Caco-2 (cell line): ENCODE measurements at regions not wholly inside any gene's neighbourhood (a gene's known extent, or its start where the extent isn't known, plus 50 kb on each side); places are given as distances from the start of the nearest gene placed in this dataset.
A peak's percentile ranks its signal among the peaks of the same experiment; 100 is the strongest.

Source experiments
- BruUV-seq: library from RNA; stranded (reverse); fragments of 400-500 nt; replicated peaks from 2 replicates; lab custom pipeline; 2021; lab: Mats Ljungman, UMichigan
- CTCF ChIA-PET: fragments of 300-600 bp; sonication (Branson Sonifier 250); formaldehyde crosslinking; loops from one replicate; lab custom pipeline; 2022; ENCODE audit warnings: antibody characterized with exemption; lab: Charles Lee
- POLR2A ChIA-PET: fragments of 300-600 bp; sonication (Branson Sonifier 250); formaldehyde crosslinking; loops from one replicate; lab custom pipeline; 2022; ENCODE audit warnings: antibody characterized with exemption; lab: Charles Lee
- DNase-seq, 2 experiments: peaks; one replicate each; pipeline versions ENCODE4 v3.0.0 to v3.0.0-alpha.2; 2020 to 2022
- H3K27me3 ChIP-seq: replicated peaks from 2 replicates; pipeline ENCODE4 v1.6.0; 2011; ENCODE audit warnings: low read length; ENCODE audit not compliant: control insufficient read depth, insufficient read depth
- H3K36me3 ChIP-seq: 2 replicates; pipeline ENCODE4 v1.5.1; 2011; ENCODE audit warnings: low read length; ENCODE audit not compliant: control insufficient read depth, insufficient read depth
- H3K4me1 ChIP-seq: fragments of 250-450 bp; sonication (Bioruptor Pico); 2 replicates; pipeline ENCODE4 v1.5.1; 2020; ENCODE audit warnings: mild to moderate bottlenecking
- H3K4me3 ChIP-seq: 2 replicates; pipeline ENCODE4 v1.5.1; 2011; ENCODE audit warnings: low read depth, mild to moderate bottlenecking, control low read depth, low read length
- H3K9me3 ChIP-seq: fragments of 250-450 bp; sonication (Bioruptor Pico); 2 replicates; pipeline ENCODE4 v1.5.1; 2020; ENCODE audit warnings: mild to moderate bottlenecking, moderate library complexity
- H3K27ac Mint-ChIP-seq: one replicate; pipeline ENCODE4 v1.8.0; 2022; ENCODE audit warnings: mixed read lengths; ENCODE audit not compliant: unreplicated experiment
- H3K27me3 Mint-ChIP-seq: one replicate; pipeline ENCODE4 v1.8.0; 2022; ENCODE audit warnings: mixed read lengths; ENCODE audit not compliant: insufficient read depth, unreplicated experiment
- H3K36me3 Mint-ChIP-seq: one replicate; pipeline ENCODE4 v1.8.0; 2022; ENCODE audit warnings: mild to moderate bottlenecking, mixed read lengths; ENCODE audit not compliant: insufficient read depth, unreplicated experiment
- H3K4me1 Mint-ChIP-seq: one replicate; pipeline ENCODE4 v1.8.0; 2022; ENCODE audit warnings: low read depth, mixed read lengths; ENCODE audit not compliant: unreplicated experiment
- H3K4me3 Mint-ChIP-seq: one replicate; pipeline ENCODE4 v1.8.0; 2022; ENCODE audit warnings: mild to moderate bottlenecking, moderate library complexity, mixed read lengths; ENCODE audit not compliant: unreplicated experiment
- H3K9me3 Mint-ChIP-seq: one replicate; pipeline ENCODE4 v1.8.0; 2022; ENCODE audit warnings: mixed read lengths; ENCODE audit not compliant: unreplicated experiment
- intact Hi-C: fragments of 100-400 bp; cut with micrococcal nuclease; formaldehyde crosslinking; loops from one replicate; pipeline ENCODE4 v1.10.0; 2022; ENCODE audit not compliant: unreplicated experiment
- TF ChIP-seq, protein P1 (sequence below), 2 experiments: fragments of 200-600 bp in 1 of 2; IDR thresholded peaks; 1 replicate in 1 of 2; 2 replicates in 1 of 2; pipeline versions ENCODE4 v1.5.1 to v1.8.0; 2011 to 2022; ENCODE audit warnings: antibody characterized with exemption in 1 of 2, control low read depth in 1 of 2, inconsistent platforms in 1 of 2, low read depth in 1 of 2, low read length in 1 of 2, mild to moderate bottlenecking in 1 of 2, moderate library complexity in 1 of 2; ENCODE audit not compliant: insufficient read depth in 1 of 2, severe bottlenecking in 1 of 2, unreplicated experiment in 1 of 2

DNA sequence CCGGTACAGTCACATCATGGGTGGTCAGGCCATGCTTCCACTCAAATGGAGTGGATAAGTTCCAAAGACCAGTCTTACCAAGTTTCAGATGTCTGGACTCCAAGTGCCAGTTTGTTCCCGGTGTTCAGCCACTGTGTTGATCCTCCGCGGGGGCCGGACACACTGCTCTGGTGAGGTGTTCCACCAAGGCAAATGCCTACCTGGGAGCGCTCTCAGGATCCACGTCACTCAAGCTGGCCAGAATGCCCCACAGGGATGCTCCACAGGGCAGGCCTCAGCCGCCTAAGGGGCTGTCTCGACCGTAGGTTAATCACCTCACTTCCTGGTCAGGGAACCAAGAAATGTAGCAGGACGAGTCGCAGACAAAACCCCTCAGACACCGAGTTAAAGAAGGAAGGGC, 258.0 kb upstream of the GRID2 start:
- no peak overlapping the region for H3K4me3 ChIP-seq

DNA sequence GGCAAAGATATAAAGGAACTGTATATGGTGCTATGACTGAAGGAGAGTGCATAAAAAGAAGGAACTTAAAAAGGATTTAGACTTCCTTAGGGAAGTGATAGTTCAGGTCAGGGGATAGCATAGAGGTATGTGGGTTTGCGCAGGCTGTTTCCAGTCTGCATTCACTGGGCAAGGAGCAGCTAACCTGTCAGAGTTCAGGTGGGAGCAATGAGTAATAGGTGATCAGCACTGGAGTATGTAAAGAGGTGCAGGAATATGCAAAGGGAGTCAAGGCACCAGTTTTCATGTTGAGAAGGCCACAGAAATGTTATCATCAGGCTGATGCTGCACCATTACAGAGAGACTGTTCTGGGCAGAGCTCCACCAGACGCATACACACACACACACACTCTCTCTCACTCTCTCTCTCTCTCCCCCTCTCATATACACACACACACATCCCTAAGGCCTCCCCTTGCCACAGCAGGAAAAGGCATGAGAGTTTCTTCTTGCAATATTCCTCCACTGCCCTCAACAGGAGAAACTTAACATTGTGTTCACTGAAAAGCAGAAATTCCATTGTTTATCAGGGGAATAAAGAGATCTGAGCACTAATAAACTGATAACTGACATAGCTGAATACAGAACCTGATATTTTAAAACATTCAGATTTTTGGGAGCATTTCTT, 256.4 kb upstream of the GRID2 start:
- TF ChIP-seq, protein P1, sequence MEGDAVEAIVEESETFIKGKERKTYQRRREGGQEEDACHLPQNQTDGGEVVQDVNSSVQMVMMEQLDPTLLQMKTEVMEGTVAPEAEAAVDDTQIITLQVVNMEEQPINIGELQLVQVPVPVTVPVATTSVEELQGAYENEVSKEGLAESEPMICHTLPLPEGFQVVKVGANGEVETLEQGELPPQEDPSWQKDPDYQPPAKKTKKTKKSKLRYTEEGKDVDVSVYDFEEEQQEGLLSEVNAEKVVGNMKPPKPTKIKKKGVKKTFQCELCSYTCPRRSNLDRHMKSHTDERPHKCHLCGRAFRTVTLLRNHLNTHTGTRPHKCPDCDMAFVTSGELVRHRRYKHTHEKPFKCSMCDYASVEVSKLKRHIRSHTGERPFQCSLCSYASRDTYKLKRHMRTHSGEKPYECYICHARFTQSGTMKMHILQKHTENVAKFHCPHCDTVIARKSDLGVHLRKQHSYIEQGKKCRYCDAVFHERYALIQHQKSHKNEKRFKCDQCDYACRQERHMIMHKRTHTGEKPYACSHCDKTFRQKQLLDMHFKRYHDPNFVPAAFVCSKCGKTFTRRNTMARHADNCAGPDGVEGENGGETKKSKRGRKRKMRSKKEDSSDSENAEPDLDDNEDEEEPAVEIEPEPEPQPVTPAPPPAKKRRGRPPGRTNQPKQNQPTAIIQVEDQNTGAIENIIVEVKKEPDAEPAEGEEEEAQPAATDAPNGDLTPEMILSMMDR (IDR thresholded peaks at IDR 0.05; ENCODE audit: insufficient read depth in 1 of 2, low read depth in 1 of 2, low read length in 1 of 2, severe bottlenecking in 1 of 2, unreplicated experiment in 1 of 2): no peak
- H3K27me3 Mint-ChIP-seq: no peaks in the 10 kb centered on the region
- intact Hi-C loops: loop anchor here (5.0 kb wide), 1 partner anchor 935 kb away; no protein-coding TSS in a partner anchor
- ChIA-PET CTCF (no interaction called here), POLR2A (no interaction called here)
- H3K4me3 Mint-ChIP-seq: no peak overlapping the region
- H3K9me3 ChIP-seq: no peaks in the 10 kb centered on the region
- peak in 1 of 2 experiments; percentile 16 for DNase-seq
- no peaks in the 10 kb centered on the region for H3K36me3 Mint-ChIP-seq
- no peaks in the 10 kb centered on the region for H3K4me1 Mint-ChIP-seq
- H3K36me3 ChIP-seq: no peaks in the 10 kb centered on the region
- no peaks in the 10 kb centered on the region for H3K4me1 ChIP-seq
- H3K9me3 Mint-ChIP-seq: peaks cover 11% of the 10 kb centered on the region
- no peak overlapping the region for H3K27ac Mint-ChIP-seq
- no peak overlapping the region for H3K4me3 ChIP-seq
- H3K27me3 ChIP-seq: no peaks in the 10 kb centered on the region
- no TSS peak for BruUV-seq

More for the DNA sequence above, 258.0 kb upstream of the GRID2 start:
- no peak for DNase-seq
- H3K27me3 Mint-ChIP-seq: no peaks in the 10 kb centered on the region
- CTCF ChIA-PET: no interaction called here
- no peaks in the 10 kb centered on the region for H3K4me1 ChIP-seq
- POLR2A ChIA-PET: no interaction called here
- H3K27me3 ChIP-seq: no peaks in the 10 kb centered on the region
- H3K9me3 Mint-ChIP-seq: peaks cover 11% of the 10 kb centered on the region
- TF ChIP-seq, protein P1 (IDR thresholded peaks at IDR 0.05; ENCODE audit: insufficient read depth in 1 of 2, low read depth in 1 of 2, low read length in 1 of 2, severe bottlenecking in 1 of 2, unreplicated experiment in 1 of 2): no peak
- no peaks in the 10 kb centered on the region for H3K36me3 ChIP-seq
- no peaks in the 10 kb centered on the region for H3K9me3 ChIP-seq
- intact Hi-C loops: loop anchor here (5.0 kb wide), 1 partner anchor 933 kb away; no protein-coding TSS in a partner anchor
- H3K4me1 Mint-ChIP-seq: no peaks in the 10 kb centered on the region
- no peaks in the 10 kb centered on the region for H3K36me3 Mint-ChIP-seq
- H3K4me3 Mint-ChIP-seq: no peak overlapping the region
- H3K27ac Mint-ChIP-seq: no peak overlapping the region
- no TSS peak for BruUV-seq

DNA sequence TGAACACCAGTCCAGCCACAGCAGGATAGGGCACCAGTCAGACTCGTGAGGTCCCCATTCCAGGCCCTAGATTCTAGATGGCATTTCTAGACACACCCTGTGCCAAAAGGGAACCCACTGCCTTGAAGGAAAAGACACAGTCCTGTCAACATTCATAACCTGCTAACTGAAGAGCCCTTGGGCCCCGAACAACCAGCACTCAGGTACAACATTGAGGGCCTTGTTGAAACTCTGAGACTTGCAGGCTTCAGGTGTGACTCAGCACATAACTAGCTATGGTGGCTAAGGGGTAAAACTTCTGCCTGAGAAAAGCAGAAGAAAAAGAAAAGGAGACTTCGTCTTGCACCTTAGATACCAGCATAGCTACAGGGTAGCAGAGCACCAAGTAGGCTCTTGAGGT, 252.9 kb upstream of the GRID2 start:
- H3K9me3 ChIP-seq: no peaks in the 10 kb centered on the region
- no peaks in the 10 kb centered on the region for H3K4me1 ChIP-seq
- ChIA-PET CTCF (no interaction called here), POLR2A (no interaction called here)
- TF ChIP-seq, protein P1 (IDR thresholded peaks at IDR 0.05; ENCODE audit: insufficient read depth in 1 of 2, low read depth in 1 of 2, low read length in 1 of 2, severe bottlenecking in 1 of 2, unreplicated experiment in 1 of 2): no peak
- Mint-ChIP-seq H3K27ac (no peak overlapping the region), H3K4me3 (no peak overlapping the region), H3K4me1 (no peaks in the 10 kb centered on the region), H3K27me3 (no peaks in the 10 kb centered on the region), H3K9me3 (peaks cover 6% of the 10 kb centered on the region), H3K36me3 (no peaks in the 10 kb centered on the region)
- no TSS peak for BruUV-seq
- H3K27me3 ChIP-seq: no peaks in the 10 kb centered on the region
- no peaks in the 10 kb centered on the region for H3K36me3 ChIP-seq
- intact Hi-C loops: no loop called here
- no peak for DNase-seq
- no peak overlapping the region for H3K4me3 ChIP-seq
